ENCODE measurements at regions not wholly inside any gene's neighbourhood (a gene's known extent, or its start where the extent isn't known, plus 50 kb on each side); places are given as distances from the start of the nearest gene placed in this dataset.

DNA sequence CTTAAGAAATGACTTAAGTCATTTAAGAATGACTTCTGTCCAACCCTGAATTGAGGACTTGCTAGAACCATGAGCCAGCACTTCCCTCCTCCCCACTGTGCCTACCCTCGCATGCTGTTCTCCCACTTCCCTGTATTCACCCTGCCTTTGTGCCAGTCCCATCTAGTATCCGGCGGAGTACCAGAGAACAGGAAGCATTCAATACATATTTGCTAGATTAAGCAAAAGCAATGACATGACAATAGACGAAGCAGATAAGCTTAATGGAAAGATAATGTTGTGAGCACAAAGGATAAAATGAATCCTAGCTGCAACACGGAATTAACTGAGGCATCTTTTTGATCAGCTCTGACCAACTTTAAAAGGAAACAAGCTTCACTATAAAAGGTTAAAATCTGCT, 328.5 kb downstream of the TDRD15 start:
- no peak for DNase-seq

DNA sequence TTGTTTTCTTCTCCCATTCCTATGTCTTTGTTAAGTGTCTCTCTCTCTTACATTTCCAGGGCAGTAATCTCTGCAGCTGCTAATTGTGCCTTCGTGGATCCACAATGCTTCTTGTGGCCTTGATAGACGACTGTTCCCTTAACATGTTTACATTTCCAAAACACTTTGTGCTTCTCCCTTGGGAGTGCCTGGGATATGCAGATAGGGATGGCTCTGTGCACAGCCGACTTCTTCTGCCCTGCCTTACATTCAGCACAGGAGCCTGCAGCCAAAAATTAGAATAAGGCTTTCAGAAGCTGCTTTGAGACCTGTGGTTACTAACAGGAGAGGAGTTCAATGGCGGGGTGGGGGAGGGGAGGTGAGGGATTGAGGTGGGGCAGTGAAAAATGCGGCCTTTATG, 328.9 kb downstream of the TDRD15 start:
- DNase-seq: no peak

DNA sequence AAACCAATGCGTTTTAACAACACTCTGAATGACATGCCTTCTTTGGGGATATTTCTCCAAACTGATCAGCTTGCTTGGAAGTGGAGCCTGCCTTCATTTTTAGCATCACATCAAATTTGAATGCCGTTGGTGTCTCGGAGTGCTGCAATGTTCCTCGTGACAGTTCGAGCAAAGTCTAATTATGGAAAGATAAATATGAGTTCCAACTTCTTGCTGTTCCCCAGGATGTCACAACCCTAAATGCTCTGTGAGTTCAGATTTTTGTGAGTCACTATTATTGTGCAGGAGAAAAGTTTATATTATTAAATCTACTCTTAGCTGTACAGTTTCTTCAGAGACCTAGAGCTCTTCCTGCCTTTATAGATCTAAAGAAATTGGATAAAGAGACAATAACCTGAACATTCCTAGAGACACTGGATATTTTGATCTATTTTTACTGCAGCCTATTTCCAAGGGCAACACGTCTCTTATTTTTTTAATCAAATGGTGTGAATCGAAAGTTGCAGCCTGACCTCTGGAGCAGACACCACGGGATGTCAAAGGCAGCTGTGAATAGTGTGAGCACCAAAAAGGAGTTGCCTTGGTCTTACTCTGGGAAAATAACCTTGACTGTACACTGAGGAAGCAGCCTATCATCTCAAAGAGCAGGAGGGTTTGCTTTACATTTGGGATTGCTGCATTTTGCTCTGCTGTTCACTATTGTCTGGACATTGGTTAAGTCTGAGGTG, 330.1 kb downstream of the TDRD15 start:
- no peak for DNase-seq

DNA sequence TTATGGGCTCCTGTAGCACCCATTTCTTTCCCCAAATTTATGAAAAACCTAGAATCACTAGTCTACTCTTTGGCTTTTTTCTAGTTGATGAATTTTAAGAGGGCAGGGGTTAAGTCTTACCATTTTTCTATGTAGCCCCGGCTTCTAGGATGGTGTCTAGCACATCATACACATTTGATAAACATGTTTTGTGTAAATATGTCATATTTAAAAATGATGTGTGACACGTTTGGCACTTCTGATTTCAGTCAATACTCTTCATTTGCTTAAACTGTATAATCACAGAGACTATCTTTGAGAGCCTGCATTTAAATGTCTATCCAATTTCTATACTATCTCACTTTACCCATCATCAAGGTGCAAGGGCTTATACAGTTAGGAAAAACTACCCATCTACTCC, 331.1 kb downstream of the TDRD15 start:
- DNase-seq: no peak

DNA sequence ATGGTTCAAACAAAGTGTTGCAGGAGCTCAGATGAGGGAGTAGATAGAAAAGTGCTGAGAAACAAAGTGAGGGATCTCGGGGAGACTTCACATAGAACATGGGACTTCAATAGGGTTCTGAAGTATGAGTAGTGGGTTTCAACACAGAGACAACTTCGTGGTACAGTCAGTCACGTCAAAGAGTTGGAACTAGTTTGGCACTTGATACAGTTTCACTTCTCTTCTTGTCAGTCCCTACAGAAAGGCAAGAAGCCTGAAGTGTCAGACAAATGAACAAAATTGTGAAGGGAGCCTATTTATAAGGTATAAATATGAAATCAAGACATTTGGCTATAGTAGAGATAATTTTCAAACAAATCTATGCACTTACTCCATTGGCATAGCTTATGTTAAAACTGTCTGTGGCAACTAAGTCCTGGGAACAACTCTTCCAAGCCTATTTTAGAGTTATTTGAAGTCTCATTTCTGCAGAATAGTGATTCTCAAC, 338.0 kb downstream of the TDRD15 start:
- no peak for DNase-seq

DNA sequence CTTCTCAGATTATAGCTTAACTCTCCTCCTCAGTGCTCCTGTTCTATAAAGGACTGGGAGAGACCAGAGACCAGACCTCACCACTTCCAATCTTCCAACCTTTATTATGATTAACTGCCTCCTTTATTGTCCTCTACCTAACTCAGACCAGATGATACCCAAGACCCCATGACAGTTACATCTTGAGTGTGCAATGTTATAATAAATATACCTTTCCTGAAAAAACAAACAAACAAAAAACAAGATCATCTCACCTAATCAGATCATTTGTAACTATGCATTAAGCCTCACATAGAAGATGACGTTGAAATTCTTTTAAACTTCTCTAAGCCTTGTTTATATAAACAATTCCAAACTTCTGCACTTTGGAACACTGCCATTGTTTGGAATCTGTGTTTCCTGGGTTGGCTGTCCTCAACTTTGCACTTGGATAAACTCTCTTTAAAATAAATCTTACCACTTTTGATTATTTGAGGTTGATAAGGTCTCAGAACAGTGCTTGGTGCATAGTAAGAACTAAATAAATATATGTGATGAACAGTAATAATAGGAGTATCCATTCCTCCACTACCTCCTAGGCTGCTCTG, 342.7 kb downstream of the TDRD15 start:
- DNase-seq: no peak

DNA sequence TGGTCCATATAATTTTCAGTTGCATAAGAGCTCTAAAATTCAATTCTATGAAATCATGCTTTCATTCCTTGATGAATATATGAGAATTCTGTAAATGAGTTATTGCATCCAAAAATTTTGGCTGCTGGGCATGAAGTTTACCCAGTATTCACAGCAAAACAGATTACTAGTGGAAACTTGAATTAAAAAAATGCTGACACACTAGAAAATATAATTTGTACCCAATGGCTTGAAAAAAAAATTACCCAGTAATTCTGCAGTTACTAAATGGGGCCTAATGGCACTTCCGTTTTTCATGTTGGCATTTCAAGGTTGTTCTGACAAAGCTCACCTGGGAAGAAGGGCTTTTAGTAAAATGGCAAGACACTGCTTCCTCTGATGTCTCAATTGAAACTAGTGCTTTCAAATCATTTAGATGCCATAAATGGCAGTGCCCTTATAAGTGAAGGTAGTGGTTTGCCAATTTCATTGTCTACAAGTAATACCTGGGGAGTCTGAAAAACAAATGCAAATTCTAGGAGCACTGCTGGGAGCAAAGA, 343.6 kb downstream of the TDRD15 start:
- no peak for DNase-seq

DNA sequence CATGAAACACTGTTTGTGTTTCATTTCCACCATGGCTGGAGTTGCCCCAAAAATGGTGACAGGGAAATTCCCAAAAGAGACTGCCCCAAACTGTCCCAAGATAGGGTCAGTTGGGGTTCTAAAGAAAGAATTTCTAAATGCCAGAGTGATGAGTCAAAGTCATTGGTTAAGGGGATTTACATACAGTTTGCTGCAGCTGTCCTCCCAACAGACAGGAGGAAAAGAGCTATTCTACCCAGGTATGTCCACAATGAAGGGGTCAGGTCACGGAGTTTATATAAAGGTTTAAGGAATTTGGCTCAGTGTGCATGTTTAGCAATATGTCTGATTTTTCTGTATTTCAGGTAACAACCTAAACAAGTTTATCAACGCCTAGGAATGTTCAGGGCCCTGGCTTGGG, 344.1 kb downstream of the TDRD15 start:
- no peak for DNase-seq

DNA sequence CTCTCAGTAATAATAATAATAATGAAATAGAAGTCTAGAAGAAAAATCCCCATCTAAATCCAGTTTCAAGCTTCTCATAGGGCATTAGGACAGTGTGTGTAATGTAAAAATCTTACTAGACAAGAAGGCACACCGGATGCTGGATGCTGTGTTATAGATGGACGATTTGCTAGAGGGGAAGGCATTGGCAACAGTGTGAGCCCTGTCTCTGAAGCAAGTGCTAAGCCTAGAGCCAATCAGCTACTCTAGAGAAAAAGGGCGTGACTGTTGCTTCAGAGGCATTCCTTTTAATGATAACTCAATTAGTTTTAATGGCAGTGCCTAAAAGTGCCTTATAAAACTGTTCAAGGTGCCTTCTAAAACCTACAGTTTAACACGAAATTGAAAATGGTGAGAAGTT, 344.9 kb downstream of the TDRD15 start:
- no peak for DNase-seq

DNA sequence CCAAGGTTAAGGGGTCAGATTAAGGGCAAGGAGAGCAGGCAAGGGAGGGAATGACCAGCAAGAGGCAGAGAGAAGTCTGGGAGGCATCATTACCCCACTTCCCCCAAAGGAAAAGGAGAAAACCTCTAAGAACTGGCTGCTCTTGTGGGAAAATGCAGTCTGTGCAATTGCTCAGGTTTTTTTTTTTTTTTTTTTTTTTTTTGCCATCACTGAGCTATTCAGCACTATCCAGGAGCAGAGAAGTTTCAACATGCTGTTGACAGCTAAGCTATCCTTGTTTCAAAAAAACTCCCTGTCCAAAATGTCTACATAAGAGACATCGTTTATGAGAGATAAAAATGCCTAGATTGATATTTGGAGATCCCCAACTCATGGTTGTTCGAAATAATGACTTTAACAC, 345.4 kb downstream of the TDRD15 start:
- DNase-seq: no peak

DNA sequence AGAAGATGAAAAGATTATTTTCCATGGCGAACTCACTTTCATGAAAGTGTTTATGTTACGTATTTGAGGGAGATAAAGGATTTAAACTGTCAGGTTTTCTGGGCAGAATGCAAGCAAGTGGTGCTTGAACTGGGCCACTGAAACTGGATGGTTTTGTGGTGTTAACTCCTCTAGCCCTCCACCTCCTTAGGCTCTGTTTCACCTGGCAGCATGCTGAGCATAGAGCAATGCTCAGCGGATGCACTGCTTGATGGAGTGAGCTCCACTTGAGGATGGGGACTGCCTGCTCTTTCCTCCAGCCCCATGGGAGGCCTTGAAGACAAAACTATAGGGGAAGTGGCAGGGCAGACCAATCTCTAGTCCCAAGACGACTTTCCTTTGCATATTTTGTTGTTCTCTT, 345.8 kb downstream of the TDRD15 start:
- DNase-seq: no peak

DNA sequence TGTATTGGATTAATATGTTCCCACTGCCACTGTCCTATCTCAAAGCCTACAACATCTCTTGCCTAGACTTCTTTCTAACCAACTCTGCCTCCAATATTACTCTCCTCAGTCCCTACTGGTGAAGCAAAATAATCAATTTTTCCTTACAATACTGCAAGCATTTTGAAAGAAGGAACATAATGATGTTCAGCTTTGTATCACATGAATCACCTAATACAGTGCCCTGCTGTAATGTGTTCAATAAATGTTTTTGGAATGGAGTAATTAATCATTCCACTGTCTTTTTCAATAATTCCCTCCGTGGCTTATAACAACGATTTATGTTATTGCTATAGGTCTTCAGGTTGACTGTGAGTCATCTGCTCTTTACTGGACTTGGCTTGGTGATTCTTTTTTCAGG, 356.4 kb downstream of the TDRD15 start:
- no peak for DNase-seq

DNA sequence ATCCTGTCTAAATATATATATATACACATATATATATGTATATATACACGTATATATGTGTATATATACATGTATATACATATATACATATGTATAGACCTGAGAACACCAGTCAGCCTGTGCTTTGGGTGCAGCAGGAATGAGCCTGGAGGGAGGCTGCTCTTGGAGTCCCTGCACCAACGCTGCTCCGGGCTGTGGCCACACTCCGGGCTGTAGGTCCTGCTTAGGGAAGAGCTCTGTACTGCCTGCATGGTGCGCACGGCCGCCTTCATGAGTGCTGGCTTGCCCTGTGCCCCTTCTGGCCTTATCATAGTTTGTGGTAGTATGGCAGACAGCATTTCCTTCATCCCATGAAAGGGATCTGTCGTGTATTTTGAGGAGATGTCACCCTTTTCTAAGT, 360.9 kb downstream of the TDRD15 start:
- DNase-seq: no peak

DNA sequence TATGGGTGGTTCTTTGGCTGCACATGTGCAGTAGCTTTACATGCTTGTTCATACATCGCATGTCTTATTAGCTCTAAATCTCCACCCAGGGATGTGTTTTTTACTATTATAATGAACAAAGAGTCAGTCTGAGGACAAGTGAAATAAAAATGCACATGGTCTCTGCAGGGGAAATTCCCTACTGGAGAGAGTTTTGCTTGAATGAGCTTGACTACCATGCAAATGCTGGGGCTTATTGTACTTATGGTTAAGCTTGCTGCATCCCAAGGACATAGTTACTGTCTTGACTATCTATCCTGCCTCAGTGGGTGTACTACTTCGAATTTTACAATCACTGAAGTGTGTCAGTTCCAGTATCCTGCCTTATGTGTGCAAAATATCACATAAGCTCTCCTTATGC, 362.7 kb downstream of the TDRD15 start:
- DNase-seq: no peak

DNA sequence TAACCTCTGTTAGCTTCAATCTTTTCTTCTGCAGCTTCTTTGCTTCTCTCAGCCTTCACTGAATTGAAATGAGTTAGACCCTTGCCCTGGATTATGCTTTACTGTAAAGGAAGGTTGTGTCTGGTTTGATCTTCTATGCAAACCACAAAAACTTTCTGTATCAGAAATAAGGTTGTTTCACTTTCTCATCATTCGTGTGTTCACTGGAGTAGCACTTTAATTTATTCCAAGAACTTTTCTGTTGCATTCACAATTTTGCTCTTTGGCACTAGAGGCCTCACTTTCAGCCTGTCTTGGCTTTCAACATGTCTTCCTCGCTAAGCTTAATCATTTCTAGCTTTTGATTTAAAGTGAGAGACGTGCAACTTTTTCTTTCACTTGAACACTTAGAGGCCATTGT, 365.3 kb downstream of the TDRD15 start:
- DNase-seq: no peak

DNA sequence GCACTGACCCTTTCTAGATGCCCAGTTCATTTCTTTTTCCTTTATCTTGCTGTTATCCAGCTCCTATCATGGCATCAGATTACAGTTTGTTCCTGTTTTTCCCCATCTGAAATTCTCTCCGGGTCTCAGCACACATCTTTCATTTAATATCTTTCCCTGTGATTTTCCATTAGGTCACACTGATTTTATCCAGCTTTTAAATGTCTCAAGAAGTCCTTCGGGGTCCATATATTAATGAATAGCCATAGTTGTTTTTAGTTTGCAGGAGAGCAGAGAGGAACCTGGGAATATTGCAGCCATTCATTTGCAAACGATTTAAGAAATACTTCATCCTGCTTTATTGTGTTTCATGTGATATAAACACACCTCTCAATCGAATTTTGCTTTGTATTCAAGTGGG, 374.2 kb downstream of the TDRD15 start:
- DNase-seq: no peak

DNA sequence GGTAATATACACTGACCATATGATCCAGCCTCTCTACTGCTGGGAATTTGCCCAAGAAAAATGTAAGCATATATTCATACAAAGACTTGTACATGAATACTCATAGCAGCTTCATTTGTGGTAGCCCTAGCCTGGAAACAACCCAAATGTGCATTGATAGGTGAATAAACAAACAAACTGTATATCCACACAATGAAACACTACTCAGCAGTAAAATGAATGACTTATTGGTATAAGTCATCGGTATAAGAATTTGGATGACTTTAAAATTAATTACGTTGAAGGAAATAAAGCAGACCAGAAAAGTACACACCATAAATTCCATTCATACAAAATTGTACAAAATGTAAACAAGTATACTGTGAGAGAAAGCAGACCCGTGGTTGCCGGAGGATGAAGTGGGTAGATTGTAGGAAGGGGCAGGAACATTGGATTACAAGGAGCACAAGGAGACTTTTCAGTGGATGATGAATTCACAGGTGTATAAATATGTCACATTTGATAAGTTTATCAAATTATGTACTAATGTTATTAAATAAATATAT, 376.7 kb downstream of the TDRD15 start:
- no peak for DNase-seq

DNA sequence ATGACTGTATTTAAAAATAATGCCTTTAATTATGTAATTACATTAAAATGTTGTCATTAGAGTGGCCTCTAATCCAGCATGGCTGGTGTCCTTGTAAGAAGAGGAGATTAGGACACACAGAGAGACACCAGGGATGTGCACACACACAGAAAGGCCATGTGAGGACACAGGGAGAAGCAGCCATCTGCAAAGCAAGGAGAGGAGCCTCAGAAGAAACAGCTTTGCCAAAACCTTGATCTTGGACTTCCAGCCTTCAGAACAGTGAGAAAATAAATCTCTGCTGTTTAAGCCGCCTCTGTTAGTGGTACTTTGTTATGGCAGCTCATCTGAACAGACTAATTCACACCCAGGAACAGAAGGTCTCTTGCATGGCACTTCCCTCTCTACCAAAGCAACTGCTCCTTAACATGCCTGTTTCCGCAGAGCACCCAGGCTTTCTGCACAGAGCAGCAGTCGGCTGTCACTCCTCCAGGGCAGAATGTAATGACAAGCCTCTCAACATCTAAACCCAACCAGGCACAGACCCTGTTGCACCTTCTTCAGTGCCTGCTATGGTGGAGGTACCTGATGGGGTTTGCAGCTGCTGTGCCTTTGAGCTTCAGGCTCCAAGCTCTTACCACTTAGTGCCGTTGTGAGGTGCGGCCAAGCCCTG, 377.7 kb downstream of the TDRD15 start:
- DNase-seq: no peak

DNA sequence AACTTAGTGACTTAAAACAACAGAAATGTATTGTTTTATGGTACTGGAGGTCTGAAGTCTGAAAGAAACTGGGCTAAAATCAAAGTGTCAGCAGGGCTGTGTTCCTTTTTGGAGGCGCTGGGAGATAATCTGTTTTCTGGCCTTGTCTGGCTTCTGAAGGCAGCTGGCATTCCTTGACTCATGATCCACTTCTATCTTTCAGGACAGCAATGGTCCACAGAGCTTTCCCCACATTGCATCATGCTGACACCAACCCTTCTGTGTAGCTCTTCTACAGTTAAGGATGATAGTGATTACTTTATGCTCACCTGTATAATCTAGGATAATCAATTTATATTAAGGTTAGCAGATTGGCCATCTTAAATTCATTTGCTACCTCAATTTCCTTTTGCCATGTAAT, 392.1 kb downstream of the TDRD15 start:
- DNase-seq: no peak

DNA sequence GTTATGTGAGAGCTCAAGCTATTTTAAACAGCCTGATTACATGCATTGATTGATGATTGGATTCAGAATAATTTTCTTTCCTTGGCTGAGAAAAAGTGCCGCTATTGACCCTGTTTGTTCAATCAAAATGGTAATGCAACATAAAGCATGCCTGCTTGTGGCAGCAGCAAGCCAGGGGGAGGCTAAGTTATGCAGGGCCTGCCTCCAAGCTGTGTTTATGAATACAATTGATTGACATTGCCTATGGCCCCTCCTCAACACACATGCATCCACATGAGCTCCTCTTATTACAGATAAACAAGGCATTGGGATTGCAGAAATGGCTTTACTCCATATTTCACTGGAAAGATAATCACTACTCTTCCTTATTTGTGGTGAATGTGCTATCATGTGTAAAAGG, 395.6 kb downstream of the TDRD15 start:
- no peak for DNase-seq

DNA sequence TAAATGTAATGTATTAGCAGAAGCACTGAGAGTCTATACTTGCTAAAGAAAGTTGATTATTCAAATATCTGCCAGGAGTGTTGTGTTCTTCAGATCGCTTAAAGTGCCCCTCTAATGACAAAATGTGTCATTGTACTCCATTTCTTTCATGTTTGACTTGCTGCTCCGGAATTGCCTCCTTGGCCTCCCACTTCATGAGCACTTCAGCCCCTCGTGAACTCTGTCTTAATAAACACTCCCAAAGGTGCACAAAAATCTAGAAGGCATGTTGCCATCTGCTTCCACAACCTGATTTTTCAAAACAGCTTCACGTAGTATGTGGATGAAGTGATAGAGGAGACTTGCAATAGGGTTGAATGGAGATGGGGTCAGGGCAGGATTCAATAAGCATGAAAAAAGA, 396.1 kb downstream of the TDRD15 start:
- DNase-seq: no peak

DNA sequence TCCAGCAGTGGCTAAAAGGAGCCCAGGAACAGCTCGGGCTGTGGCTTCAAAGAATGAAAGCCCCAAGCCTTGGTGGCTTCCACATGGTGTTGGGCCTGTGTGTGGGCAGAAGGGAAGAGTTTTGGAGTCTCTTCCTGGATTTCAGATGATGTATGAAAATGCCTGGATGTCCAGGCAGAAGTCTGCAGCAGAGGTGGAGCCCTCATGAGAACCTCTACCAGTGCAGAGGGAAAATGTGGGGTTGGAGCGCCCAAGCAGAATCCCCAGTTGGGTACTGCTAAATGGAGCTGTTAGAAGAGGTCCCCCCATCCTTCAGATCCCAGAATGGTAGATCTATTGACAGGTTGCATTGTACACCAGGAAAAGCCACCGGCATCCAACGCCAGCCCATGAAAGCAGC, 412.1 kb downstream of the TDRD15 start:
- no peak for DNase-seq

DNA sequence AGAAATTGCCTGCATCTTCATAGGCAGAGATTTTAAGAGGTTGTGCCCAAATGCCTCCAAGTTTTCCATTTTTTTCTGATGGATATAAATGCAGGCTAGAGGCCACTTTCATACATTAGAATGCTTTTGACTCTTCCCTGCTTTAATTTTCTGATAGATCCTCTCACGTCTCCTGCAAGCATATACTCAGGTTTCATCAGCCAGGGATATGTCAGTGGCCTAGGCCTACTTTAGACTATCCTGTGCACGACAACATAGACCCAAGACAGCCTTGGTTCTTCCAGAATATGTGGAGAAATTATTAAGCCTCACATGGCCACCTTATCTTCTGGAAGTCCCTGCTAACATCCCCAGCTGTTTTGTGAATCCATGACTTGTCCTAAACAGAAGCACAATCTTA, 415.9 kb downstream of the TDRD15 start:
- no peak for DNase-seq

DNA sequence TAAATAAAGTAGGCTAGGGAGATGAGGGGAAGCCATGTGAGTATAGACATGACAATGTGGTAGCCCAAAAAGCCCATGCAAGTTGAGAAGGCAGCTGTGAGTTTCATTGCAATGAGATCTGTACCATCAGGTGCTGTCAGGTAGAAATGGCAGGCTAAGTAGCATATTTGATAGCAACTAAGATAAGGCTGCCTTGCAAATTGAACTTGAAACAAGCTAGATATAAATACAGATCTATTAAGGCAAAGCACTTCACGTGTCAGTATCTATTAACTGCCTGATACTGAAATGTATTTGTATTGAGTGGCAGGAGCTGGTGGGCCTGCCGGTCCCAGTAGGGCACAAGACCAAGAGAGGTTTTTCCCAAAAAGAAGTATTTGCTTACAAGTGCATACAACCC, 419.9 kb downstream of the TDRD15 start:
- DNase-seq: no peak

Measured in stimulated activated CD4-positive, alpha-beta T cell treated with anti-CD3 and anti-CD28 coated beads, Interleukin-2, amount 100 ng/mL, for 24 hours (primary cell).